ENCODE measurements at regions not wholly inside any gene's neighbourhood (a gene's known extent, or its start where the extent isn't known, plus 50 kb on each side); places are given as distances from the start of the nearest gene placed in this dataset.
"Not testable (repeated sequence)": the region's sequence is repeated elsewhere in the genome, so short reads cannot be mapped to it uniquely, and the experiment has no call there.

DNA sequence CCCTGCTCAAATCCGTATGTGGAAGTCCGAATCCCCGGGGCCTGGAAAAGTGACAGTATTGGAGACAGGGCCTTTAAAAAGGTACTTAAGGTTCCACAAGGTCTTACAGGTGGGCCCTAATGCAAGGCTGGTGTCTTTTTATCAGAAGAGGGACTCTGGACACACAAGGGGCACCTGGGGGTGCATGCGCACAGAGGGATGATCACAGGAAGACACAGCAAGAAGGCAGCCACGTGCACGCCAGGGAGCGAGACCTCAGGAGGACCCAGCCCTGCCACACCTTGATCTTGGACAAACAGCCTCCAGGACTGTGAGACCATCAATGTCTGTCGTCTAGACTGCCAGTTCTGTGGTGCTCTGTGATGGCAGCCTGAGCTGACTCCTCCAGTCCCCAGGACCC, 96.5 kb downstream of the SHANK2 start:
- H3K9me3 Mint-ChIP-seq = no peaks in the 10 kb centered on the region
- H3K27ac Mint-ChIP-seq = no peak overlapping the region
- ChIA-PET POLR2A (no interaction called here), CTCF (no interaction called here)
- H3K27me3 Mint-ChIP-seq = peaks cover 4% of the 10 kb centered on the region
- H3K4me1 Mint-ChIP-seq = no peaks in the 10 kb centered on the region
- H3K36me3 Mint-ChIP-seq (ENCODE audit: low read depth) = no peaks in the 10 kb centered on the region
- no peak overlapping the region for H3K4me3 Mint-ChIP-seq
- no peak for DNase-seq

DNA sequence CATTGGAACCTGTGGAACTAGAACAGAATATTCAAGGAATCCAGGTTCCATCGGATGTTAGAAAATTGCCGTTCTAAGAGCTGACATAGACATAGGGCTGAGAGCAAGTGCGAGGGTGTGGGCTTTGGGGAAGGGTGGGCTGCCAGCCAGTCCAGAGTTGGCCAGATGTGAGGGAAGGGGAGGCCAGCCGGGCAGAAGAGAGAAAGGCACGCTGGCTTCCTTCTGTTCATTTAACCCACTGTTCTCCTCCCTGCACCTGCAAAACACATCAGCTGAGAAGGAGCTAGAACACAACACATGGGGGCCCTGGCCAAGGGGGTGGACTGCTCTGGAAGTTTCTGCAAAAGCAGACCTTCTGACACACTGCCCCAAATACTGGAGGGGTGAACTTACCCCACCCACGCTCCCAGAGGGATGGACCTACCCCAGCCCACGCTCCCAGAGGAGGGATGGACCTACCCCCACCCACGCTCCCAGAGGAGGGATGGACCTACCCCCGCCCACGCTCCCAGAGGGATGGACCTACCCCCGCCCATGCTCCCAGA, 98.0 kb downstream of the SHANK2 start:
- DNase-seq = no peak

DNA sequence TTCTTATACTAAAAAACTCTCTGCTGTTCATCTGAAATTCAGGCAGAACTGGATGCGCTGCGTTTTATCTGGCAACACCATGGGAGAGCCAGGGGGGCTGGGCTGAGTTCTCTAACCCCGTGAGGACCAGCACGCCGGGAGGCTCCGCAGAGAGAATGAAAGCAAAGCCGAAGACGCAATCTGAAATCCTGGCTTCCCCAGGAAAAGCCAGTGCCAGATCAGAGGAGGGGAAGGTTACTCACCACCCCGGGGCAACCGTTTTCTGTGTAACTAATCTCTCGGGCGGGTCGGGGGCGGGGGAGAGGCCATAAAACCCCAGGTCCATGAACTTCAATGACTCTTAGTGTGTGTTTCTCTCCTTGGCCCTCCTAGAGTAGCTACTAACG, 99.4 kb downstream of the SHANK2 start:
- POLR2A ChIA-PET = no interaction called here
- CTCF ChIA-PET = no interaction called here
- Mint-ChIP-seq H3K4me1 (no peaks in the 10 kb centered on the region), H3K27me3 (peaks cover 4% of the 10 kb centered on the region), H3K4me3 (no peak overlapping the region), H3K27ac (no peak overlapping the region), H3K9me3 (peaks cover 2% of the 10 kb centered on the region), H3K36me3 (ENCODE audit: low read depth) (no peaks in the 10 kb centered on the region)
- DNase-seq = no peak

More for the DNA sequence above, 98.0 kb downstream of the SHANK2 start:
- Mint-ChIP-seq H3K27me3 (peaks cover 4% of the 10 kb centered on the region), H3K4me3 (no peak overlapping the region), H3K4me1 (no peaks in the 10 kb centered on the region), H3K27ac (no peak overlapping the region), H3K9me3 (peaks cover 2% of the 10 kb centered on the region), H3K36me3 (ENCODE audit: low read depth) (no peaks in the 10 kb centered on the region)
- ChIA-PET POLR2A (no interaction called here), CTCF (no interaction called here)

DNA sequence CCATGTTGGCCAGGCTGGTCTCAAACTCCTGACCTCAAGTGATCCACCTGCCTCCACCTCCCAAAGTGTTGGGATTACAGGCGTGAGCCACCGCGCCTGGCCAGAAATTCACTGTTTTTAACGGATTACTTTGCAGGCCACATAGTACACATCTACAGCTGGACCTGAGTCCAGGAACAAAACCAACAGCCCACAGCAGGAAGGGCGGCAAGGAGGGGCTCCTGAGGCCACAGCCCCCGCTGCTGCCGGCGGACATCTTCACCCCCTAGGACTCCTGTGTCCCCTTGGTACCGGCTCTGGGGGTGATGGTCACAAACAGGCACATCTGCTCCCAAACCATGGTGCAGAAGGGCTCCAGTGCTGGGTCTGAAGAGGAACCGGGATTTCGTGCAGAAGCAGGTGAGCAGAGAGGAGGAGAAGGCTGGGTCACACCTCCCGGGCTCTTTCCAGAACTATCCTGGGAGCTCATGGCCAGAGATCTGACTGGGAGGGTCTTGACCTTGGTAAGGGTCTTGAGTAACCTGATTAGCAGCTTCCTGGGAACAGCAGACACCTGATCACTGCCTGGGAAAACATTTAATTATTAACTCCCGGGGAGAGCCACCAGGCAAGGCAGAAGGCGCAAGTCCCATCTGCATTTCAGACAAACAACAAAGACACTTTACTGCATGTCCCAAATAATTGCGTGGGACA, 99.9 kb downstream of the SHANK2 start:
- H3K4me3 Mint-ChIP-seq; POLR2A ChIA-PET; DNase-seq; CTCF ChIA-PET; H3K27me3 Mint-ChIP-seq; H3K9me3 Mint-ChIP-seq; H3K27ac Mint-ChIP-seq; H3K36me3 Mint-ChIP-seq (ENCODE audit: low read depth); H3K4me1 Mint-ChIP-seq: not testable (repeated sequence)

DNA sequence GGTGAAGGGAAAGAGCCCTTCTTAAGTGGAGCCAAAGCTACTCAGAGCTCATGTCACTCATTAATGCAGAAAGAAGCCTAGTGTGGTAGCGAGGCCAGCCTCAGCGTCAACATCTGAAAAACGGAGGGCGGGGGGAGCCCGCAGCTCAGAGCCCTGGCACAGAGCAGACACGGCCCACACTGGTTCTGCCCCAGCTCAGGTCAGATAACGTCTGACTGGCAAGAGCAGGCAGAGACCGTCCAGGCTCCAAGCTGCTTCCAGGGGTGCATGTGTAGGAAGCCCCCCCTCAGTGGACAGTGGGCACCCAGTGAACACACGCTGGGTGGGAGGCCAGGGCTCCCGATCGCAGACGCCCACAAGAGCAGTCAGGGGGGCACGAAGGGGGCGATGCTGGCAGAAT, 100.8 kb downstream of the SHANK2 start:
- no peak for DNase-seq

DNA sequence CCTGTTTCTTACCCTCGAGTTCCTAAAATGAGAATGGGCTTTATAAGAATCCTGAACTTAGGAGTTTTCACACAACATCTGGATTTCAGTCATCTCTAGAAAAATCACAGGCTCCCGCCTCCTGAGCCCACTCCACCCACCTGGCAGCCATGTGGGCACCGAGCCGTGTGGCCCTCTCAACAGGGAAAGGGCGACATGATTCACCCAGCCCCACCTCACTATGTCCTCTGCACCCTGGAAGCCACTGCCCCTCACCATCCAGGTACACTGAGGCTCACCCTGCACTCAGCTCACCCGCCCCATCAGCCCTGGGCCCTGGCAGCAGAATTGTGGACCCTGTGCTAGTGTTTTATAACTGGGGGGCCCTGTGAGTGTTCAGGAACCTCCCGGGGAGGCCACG, 101.5 kb downstream of the SHANK2 start:
- H3K4me1 Mint-ChIP-seq = no peaks in the 10 kb centered on the region
- ChIA-PET CTCF (no interaction called here), POLR2A (no interaction called here)
- H3K36me3 Mint-ChIP-seq (ENCODE audit: low read depth) = no peaks in the 10 kb centered on the region
- H3K4me3 Mint-ChIP-seq = no peak overlapping the region
- no peak for DNase-seq
- peaks cover 4% of the 10 kb centered on the region for H3K27me3 Mint-ChIP-seq
- H3K9me3 Mint-ChIP-seq = peaks cover 2% of the 10 kb centered on the region
- no peak overlapping the region for H3K27ac Mint-ChIP-seq

More for the DNA sequence above, 100.8 kb downstream of the SHANK2 start:
- H3K4me1 Mint-ChIP-seq = no peaks in the 10 kb centered on the region
- no peak overlapping the region for H3K4me3 Mint-ChIP-seq
- ChIA-PET POLR2A (no interaction called here), CTCF (no interaction called here)
- H3K9me3 Mint-ChIP-seq = peaks cover 2% of the 10 kb centered on the region
- H3K36me3 Mint-ChIP-seq (ENCODE audit: low read depth) = no peaks in the 10 kb centered on the region
- peaks cover 4% of the 10 kb centered on the region for H3K27me3 Mint-ChIP-seq
- H3K27ac Mint-ChIP-seq = no peak overlapping the region

DNA sequence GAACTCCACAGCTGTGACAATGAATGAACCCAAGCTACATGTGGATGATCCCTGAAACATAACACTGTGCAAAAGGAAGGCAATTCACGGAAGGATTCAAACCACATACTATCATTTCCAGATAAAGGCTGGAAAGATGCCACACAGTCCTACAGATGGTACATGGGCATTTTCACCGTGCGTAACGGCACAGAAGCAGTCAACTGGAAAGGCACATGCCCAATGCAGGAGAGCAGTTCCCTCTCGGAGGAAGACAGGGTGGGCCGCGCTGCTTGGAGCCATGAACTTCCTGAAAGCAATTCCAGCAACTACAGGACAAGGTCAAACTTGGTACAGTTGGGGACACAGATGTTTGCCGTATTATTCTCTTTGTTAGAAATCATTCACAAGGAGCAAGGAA, 103.7 kb downstream of the SHANK2 start:
- no peaks in the 10 kb centered on the region for H3K36me3 Mint-ChIP-seq (ENCODE audit: low read depth)
- H3K27ac Mint-ChIP-seq = no peak overlapping the region
- peaks cover 2% of the 10 kb centered on the region for H3K9me3 Mint-ChIP-seq
- DNase-seq = no peak
- no peaks in the 10 kb centered on the region for H3K4me1 Mint-ChIP-seq
- POLR2A ChIA-PET = no interaction called here
- peaks cover 1% of the 10 kb centered on the region for H3K27me3 Mint-ChIP-seq
- CTCF ChIA-PET = no interaction called here
- no peak overlapping the region for H3K4me3 Mint-ChIP-seq

DNA sequence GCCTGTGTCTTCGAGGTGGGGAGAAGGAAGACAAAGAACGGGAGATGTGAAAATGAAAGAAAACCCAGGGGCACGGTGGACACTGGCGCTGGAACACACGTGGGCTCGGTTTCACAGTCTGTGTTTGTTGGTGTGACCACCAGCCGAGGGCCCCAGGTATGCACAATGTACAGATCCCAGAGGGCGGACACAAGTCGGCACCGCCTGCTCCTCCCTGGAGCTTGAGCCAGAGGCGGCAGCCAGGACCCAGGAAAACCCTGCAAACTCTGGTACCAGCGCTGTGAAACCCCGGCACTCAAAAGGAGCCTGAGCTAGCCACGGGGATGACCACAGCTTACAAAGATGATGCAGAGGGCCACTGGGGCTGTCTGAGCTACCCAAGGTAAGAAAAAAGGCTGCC, 105.0 kb downstream of the SHANK2 start:
- H3K27ac Mint-ChIP-seq = no peak overlapping the region
- ChIA-PET CTCF (interaction anchor here (0.6 kb wide), 1 partner anchor 10 kb away, joined by 3 read pairs; no protein-coding TSS in a partner anchor), POLR2A (no interaction called here)
- no peak overlapping the region for H3K4me3 Mint-ChIP-seq
- H3K36me3 Mint-ChIP-seq (ENCODE audit: low read depth) = no peaks in the 10 kb centered on the region
- no peaks in the 10 kb centered on the region for H3K27me3 Mint-ChIP-seq
- peaks cover 2% of the 10 kb centered on the region for H3K9me3 Mint-ChIP-seq
- no peak for DNase-seq
- H3K4me1 Mint-ChIP-seq = no peaks in the 10 kb centered on the region

DNA sequence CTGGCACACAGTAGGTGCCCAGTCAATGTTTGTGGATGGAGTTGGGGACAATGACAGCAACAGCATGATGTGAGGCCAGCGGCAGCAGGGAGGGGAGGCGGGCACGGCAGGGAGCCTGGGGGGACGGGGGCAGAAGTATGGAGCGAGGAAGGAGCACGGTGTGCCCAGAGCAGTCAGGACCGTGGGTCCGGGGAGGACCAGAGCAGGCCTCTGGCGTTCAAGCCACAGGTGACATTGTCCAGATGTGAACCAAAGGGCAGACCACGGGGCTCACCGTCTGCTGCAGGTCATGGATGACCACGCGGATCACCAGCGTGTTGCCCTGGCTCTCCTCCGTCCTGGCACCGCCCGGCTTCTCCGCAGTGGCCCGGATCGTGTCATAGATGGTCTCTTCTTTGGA, 105.5 kb downstream of the SHANK2 start:
- ChIA-PET POLR2A (no interaction called here), CTCF (interaction anchor here (0.6 kb wide), 1 partner anchor 79 kb away, joined by 3 read pairs; no protein-coding TSS in a partner anchor)
- H3K4me3 Mint-ChIP-seq = no peak overlapping the region
- no peak overlapping the region for H3K27ac Mint-ChIP-seq
- H3K27me3 Mint-ChIP-seq = no peaks in the 10 kb centered on the region
- no peaks in the 10 kb centered on the region for H3K4me1 Mint-ChIP-seq
- DNase-seq = no peak
- H3K9me3 Mint-ChIP-seq = peaks cover 2% of the 10 kb centered on the region
- no peaks in the 10 kb centered on the region for H3K36me3 Mint-ChIP-seq (ENCODE audit: low read depth)

DNA sequence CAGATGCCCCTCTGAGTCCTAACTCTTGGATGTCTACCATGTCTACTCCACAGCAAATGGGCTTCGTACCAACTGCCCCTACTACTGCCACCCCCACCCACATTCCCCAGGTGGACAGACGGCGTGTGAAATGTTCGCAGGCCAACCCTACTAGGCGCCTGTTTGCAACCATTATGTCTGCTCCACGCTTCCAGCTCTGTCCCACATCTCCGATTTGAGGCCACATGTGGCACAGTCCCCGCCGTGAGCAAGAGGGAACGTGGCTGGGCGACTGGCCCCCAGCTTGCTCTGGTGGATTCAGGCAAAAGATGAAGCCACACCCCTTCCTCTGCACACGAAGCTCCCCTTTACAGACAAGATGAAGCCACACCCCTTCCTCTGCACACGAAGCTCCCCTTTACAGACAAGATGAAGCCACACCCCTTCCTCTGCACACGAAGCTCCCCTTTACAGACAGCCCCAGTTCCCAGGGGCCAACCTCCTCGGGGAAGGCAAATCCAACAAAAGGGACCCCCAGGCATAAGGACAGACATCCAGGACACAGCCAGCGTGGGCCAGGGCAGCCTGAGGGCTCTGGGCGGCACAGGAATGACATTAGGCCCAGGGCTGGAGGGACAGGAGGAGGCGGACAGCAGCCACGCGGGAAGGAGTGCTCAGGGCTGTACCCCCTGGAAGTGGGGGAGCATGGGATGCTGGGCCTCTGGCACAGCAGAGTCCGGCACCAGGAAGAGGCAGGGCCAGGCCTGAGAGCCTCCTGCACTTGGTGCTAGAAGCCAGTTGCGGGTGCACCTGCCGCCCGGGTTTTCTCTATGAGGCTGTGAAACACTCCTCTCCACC, 106.2 kb downstream of the SHANK2 start:
- Mint-ChIP-seq H3K9me3 (peaks cover 2% of the 10 kb centered on the region), H3K4me1 (no peaks in the 10 kb centered on the region), H3K27ac (no peak overlapping the region), H3K4me3 (no peak overlapping the region), H3K27me3 (no peaks in the 10 kb centered on the region), H3K36me3 (ENCODE audit: low read depth) (no peaks in the 10 kb centered on the region)
- ChIA-PET POLR2A (no interaction called here), CTCF (interaction anchor here (0.6 kb wide), 1 partner anchor 79 kb away, joined by 3 read pairs; no protein-coding TSS in a partner anchor)
- DNase-seq = no peak

DNA sequence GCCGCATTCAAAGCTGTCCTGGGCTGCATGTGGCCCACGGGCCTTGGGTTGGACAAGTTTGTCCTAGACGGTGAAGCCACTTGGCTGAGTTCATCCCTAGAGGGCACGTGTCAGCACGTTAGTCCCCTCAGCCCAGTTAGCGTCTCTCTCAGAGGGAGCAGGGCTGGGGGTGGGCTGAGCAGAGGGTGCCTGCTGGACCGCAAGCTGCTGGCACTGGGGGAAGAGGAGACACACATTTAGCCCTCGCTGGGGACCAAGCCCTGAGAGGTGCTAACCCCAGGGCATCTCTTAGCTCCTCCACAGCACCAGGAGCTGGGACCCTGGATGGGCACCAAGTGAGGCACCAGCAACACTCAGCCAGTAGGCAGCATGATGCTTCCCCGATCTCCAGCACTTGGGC, 107.0 kb downstream of the SHANK2 start:
- ChIA-PET CTCF (no interaction called here), POLR2A (no interaction called here)
- Mint-ChIP-seq H3K27me3 (no peaks in the 10 kb centered on the region), H3K9me3 (peaks cover 2% of the 10 kb centered on the region), H3K4me3 (no peak overlapping the region), H3K4me1 (no peaks in the 10 kb centered on the region), H3K27ac (no peak overlapping the region), H3K36me3 (ENCODE audit: low read depth) (no peaks in the 10 kb centered on the region)
- DNase-seq = no peak

DNA sequence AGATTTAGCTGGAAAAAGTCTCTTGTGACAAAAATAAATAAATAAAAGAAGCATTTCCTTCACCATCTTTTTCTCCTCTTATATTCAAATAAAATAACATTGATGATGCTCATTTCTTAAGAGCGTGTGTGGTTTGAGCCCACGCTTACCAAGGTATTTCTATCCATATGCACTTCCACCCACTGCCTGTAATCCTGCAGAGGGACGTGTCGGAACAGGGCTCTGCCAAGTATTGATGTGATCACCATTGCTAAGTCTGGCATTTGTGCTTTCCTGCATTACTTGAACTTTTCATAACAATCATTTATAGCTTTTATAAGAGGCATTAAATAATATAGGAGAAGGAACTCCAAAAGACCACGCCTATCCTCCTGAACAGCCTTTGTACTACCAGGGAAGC, 107.6 kb downstream of the SHANK2 start:
- peaks cover 2% of the 10 kb centered on the region for H3K9me3 Mint-ChIP-seq
- no peak overlapping the region for H3K4me3 Mint-ChIP-seq
- POLR2A ChIA-PET = no interaction called here
- no peaks in the 10 kb centered on the region for H3K4me1 Mint-ChIP-seq
- H3K27me3 Mint-ChIP-seq = no peaks in the 10 kb centered on the region
- no peaks in the 10 kb centered on the region for H3K36me3 Mint-ChIP-seq (ENCODE audit: low read depth)
- DNase-seq = no peak
- CTCF ChIA-PET = no interaction called here
- no peak overlapping the region for H3K27ac Mint-ChIP-seq

DNA sequence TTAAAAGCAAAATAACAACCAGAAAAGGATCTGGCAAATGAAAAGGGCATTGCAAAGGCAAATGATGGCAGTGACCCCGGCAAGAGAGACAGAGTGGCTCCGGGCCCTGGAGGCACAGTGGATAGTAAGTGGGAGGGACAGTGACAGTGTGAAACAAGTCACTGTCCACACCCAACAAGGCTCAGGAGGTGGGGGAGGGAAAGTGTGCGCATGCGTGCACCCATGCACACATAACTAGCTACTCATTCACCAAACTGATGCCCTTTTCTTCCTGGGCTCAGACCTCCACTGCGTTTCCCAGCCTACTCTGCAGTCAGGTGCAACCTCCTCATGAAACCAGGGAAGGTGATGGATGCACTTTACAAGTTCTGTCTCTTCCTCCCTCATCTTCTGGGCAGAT, 108.4 kb downstream of the SHANK2 start:
- H3K9me3 Mint-ChIP-seq = no peaks in the 10 kb centered on the region
- no peak overlapping the region for H3K27ac Mint-ChIP-seq
- H3K27me3 Mint-ChIP-seq = no peaks in the 10 kb centered on the region
- ChIA-PET CTCF (no interaction called here), POLR2A (no interaction called here)
- no peaks in the 10 kb centered on the region for H3K36me3 Mint-ChIP-seq (ENCODE audit: low read depth)
- no peaks in the 10 kb centered on the region for H3K4me1 Mint-ChIP-seq
- no peak for DNase-seq
- H3K4me3 Mint-ChIP-seq = no peak overlapping the region
